SW480 (cell line): ENCODE measurements at regions not wholly inside any gene's neighbourhood (a gene's known extent, or its start where the extent isn't known, plus 50 kb on each side); places are given as distances from the start of the nearest gene placed in this dataset.
A peak's percentile ranks its signal among the peaks of the same experiment; 100 is the strongest.

Experiments used
- DNase-seq: peaks from one replicate; pipeline ENCODE4 v3.0.0-alpha.2; 2016; ENCODE audit warnings: low spot score

DNA sequence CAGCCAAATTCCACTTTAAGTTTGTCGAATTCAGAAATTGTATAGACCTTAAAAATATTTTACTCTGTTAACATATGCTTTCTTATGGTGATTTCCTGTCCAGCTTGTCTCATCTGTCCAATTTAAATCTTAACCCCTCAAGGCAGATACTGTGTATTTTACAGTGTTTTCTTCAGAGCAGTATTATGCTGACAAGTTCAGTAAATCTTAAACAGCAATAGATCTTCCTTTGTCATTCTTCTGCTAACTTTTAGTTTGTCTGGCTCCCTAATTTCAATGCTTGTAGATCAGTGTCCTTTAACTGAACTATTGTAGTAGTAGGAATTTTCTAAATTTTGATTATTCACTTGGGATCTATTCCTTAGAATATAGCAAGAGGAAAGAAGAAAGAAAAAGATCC lies 52.8 kb upstream of the MEIS1 start:
- no peak for DNase-seq

- no peak for DNase-seq
Observed at GRCh38 chr2:66379473-66379872, 55.5 kb upstream of the MEIS1 start.

- no peak for DNase-seq
Observed at GRCh38 chr2:66377832-66378231, 57.1 kb upstream of the MEIS1 start.

DNA sequence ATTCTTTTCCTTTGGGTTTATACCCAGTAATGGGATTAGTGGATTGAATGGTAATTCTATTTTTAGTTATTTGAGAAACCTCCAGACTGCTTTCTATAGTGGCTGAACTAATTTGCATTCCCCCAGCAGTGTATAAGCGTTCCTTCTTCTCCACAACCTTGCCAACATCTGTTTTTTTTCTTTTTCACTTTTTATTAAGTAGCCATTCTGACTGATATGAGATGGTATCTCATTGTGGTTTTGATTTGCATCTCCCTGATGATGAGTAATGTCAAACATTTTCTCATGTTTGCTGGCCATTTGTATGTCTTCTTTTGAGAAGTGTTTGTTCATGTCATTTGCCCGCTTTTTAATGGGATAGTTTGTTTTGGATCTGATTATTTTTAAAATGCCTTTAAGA lies 64.1 kb upstream of the MEIS1 start:
- DNase-seq = no peak

- no peak for DNase-seq
Observed at GRCh38 chr2:66366619-66367018, 68.3 kb upstream of the MEIS1 start.

DNA sequence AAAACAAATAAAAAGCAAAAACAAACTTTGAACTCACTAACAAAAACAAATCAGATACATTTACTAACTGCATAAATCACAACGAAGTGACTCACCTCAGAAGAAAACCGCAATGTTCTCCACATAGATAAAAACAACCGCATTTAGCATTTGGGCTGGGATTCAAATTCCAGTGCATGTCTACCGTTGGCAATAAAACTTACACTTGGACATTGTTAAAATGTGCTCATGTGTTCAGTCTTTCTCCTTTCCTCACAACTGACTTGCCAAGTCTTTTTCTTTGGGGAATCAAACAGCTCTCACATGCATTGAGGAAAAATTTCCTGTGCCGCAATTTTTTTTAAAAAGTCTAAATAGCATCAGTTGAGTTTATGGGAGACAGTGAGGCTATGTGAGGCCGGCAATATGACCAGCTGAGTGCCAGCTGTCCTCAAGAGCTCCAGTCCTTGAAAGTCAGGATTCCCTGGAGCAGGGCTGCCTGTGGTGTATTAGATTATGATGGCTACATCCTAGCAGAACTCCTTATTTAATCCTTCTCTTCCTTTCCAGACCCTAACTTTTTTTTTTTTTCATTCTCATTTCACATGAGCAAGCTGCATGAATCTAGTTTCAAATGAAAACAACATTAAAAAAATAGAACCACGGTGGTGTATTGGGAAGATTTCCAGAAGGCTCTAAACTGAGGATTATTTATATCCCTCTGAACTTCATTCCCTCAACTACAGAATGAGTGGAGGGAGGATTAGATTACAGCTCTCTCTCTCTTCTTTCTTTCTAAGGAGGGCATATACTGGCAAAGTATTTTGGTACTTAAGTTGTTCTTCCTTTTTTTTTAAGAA lies 70.2 kb upstream of the MEIS1 start:
- peak; percentile 89 for DNase-seq

DNA sequence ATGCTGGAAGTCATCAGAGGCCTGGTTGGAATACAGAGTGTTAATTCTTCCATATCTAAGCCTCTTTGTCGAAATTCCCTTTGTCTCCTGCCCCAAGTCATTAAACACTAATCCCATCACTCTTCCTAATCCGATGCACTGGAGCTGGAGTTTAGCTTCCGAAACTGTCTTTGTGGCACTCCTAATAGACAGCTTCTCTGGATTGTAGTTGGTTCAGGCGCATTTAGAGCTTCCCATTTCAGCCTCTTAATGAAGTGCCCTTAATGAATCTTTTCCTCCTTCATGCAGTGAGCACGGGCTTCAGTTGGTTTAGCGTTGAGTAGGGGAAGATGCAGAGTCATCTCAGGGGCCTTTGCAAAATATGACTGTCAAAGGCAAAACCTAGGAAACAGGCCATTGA lies 72.2 kb upstream of the MEIS1 start:
- DNase-seq = no peak

DNA sequence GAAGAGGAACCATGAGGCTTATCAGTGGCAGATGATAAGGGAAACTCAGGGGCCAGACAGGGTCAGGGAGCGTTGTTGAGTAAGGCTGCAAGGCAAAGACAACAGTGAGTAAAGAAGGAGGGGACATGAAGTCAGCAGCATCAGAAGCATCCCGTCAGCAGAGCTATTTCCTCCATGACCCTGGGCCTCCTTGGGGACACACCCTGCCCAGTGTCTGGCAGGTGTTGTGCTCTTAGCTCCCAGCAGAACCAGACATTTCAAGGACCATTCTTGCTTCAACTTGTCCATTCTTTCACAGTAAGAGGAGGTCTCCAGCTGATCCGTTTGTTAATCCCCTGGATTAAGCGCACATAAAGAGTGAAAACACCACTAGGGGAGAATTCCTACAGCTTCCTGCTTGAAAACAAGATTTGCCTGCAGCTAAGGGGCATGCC lies 88.7 kb upstream of the MEIS1 start:
- no peak for DNase-seq

- DNase-seq = peak; percentile 12
Observed at GRCh38 chr2:66344087-66344663, 90.8 kb upstream of the MEIS1 start.

DNA sequence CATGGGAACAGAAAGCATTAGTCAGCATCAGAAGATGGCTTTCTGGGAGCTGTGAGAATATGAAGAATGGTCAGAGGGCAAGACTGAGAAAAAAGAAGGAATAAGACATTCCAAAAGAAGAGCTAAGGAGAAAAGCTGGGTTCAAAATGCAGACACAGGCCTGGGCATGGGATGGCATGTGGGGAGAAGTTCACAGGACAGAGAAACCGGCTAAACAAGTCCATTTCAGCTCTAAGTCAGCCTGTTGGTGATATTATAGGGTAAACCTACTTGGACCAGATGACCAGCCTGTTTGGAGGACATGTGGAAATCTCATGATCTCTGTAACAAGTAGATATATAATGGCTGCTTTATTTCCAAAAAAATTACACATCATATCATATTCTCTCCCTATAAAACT lies 91.7 kb upstream of the MEIS1 start:
- no peak for DNase-seq

DNA sequence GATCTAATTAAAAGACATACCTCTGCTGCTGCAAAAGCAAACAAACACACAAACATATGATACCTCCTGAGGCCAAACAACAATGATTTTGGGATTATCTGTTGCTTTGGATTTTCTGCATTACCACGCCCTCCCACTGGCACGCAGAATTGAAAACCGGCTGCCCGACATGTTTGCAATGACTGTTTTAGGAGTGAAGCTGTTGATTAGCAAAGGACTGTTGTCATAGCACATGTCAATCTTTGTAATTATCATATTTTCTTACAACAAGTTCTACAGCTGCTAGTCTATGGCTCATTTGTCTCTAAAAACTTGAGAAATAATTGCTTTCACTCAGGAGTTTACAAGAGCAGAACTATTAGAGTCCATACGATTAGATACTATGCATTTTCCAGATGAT lies 94.4 kb upstream of the MEIS1 start:
- no peak for DNase-seq

- peak; percentile 89 for DNase-seq
Observed at GRCh38 chr2:66334237-66335029, 100.5 kb upstream of the MEIS1 start.

DNA sequence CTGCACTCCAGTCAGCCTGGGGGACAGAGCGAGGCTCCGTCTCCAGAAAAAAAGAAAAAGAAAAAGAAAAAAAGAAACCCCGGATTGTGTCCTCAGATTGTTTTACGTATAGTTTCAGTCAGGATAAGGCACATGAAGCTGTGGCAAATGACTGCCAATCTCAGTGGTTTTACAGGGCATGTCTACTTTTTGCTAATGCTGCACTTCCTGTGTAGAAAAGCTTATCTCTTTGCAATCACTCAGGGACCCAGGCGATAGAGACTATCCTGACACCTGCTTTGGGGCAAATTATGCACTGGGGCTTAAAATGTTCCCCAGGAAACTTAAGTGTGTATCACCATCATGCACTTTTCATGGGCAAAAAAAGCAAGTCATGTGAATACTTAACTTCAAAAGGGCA lies 103.7 kb upstream of the MEIS1 start:
- no peak for DNase-seq

GRCh38 chr2:66329081-66329605 lies 105.8 kb upstream of the MEIS1 start:
- DNase-seq = no peak

- no peak for DNase-seq
Observed at GRCh38 chr2:66327066-66327740, 107.7 kb upstream of the MEIS1 start.

GRCh38 chr2:66324909-66325528 lies 109.9 kb upstream of the MEIS1 start:
- DNase-seq = no peak

DNA sequence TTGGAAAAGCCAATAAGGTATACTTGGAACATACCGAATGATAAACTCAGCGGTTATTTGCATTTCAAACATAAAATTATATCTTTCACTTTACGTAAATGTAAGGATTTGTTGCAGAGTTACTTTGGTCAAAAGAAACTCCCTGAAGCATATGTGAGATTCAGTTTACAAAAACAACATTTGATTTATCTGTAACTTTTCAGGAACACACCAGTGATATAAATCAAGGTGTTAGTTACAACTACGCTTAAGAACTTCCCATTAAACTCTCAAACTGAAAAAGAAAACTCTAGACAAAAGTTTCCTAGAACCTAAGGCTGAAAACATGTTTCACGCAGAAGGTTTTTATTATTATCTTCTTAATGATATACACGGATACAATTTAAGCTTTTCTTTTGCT lies 110.6 kb upstream of the MEIS1 start:
- no peak for DNase-seq

DNA sequence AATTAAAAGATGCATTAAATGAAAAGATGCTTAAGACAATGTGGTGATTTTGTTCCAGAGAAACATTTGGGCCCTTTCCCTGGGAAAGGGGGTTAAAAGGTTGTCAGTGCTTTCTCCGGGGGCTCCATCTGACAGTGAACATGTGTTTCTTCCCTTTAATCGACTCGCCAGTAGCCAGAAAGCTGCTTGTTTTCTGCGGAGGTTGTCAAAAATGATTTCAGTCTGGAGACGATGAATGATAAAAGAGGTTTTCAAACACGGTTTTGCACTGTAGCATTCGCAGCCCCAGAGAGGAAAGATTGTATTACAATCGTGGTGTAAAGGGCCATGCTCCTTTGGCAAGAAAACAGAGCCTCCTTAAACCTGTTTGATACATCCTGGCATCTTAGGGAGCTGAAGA lies 111.5 kb upstream of the MEIS1 start:
- DNase-seq = no peak

GRCh38 chr2:66322506-66323260 lies 112.2 kb upstream of the MEIS1 start:
- DNase-seq = no peak

- DNase-seq = no peak
Observed at GRCh38 chr2:66318009-66318561, 116.8 kb upstream of the MEIS1 start.
